GM04503 (cell line): ENCODE measurements at regions not wholly inside any gene's neighbourhood (a gene's known extent, or its start where the extent isn't known, plus 50 kb on each side); places are given as distances from the start of the nearest gene placed in this dataset.

Experiments used
- DNase-seq: peaks from one replicate; pipeline ENCODE4 v3.0.0-alpha.2; 2012; ENCODE audit warnings: low read depth

- no peak for DNase-seq
These were observed 356.0 kb downstream of the DUSP6 start for GRCh38 chr12:88996200-88996788.

- no peak for DNase-seq
These were observed 357.3 kb downstream of the DUSP6 start for GRCh38 chr12:88994971-88995370.

GRCh38 chr12:88994537-88994936, 357.8 kb downstream of the DUSP6 start:
- no peak for DNase-seq

GRCh38 chr12:88993651-88994050, 358.6 kb downstream of the DUSP6 start:
- peak; percentile 32 for DNase-seq

GRCh38 chr12:88986056-88986455, 366.2 kb downstream of the DUSP6 start:
- no peak for DNase-seq

- no peak for DNase-seq
These were observed 366.7 kb downstream of the DUSP6 start for GRCh38 chr12:88985631-88986030.

- no peak for DNase-seq
These were observed 367.3 kb downstream of the DUSP6 start for GRCh38 chr12:88985011-88985410.

GRCh38 chr12:88982694-88983093, 369.6 kb downstream of the DUSP6 start:
- no peak for DNase-seq

- DNase-seq: no peak
These were observed 375.2 kb downstream of the DUSP6 start for GRCh38 chr12:88977115-88977514.

GRCh38 chr12:88973998-88974397, 378.3 kb downstream of the DUSP6 start:
- no peak for DNase-seq

GRCh38 chr12:88970740-88971139, 381.6 kb downstream of the DUSP6 start:
- DNase-seq: no peak

- no peak for DNase-seq
These were observed 383.2 kb downstream of the DUSP6 start for GRCh38 chr12:88969127-88969526.

GRCh38 chr12:88960213-88960878, 380.1 kb upstream of the KITLG start:
- no peak for DNase-seq

- no peak for DNase-seq
These were observed 378.7 kb upstream of the KITLG start for GRCh38 chr12:88958946-88959345.

- no peak for DNase-seq
These were observed 377.9 kb upstream of the KITLG start for GRCh38 chr12:88958153-88958552.

- no peak for DNase-seq
These were observed 377.1 kb upstream of the KITLG start for GRCh38 chr12:88957358-88957757.

GRCh38 chr12:88955531-88955930, 375.3 kb upstream of the KITLG start:
- DNase-seq: no peak

- no peak for DNase-seq
These were observed 372.8 kb upstream of the KITLG start for GRCh38 chr12:88953029-88953586.

- no peak for DNase-seq
These were observed 372.3 kb upstream of the KITLG start for GRCh38 chr12:88952562-88952942.

- no peak for DNase-seq
These were observed 371.7 kb upstream of the KITLG start for GRCh38 chr12:88951860-88952561.

- no peak for DNase-seq
These were observed 370.9 kb upstream of the KITLG start for GRCh38 chr12:88951177-88951576.

GRCh38 chr12:88947486-88948043, 367.3 kb upstream of the KITLG start:
- DNase-seq: no peak
